ENCODE measurements at regions not wholly inside any gene's neighbourhood (a gene's known extent, or its start where the extent isn't known, plus 50 kb on each side); places are given as distances from the start of the nearest gene placed in this dataset.

- TF ChIP-seq CTCF (IDR thresholded peaks at IDR 0.05; ENCODE audit: insufficient read depth, low read length) (no peak), POLR2AphosphoS5 (IDR thresholded peaks at IDR 0.05; ENCODE audit: low read depth) (no peak), REST (IDR thresholded peaks at IDR 0.05; ENCODE audit: insufficient replicate concordance, low read depth) (no peak), GABPA (IDR thresholded peaks at IDR 0.05; ENCODE audit: low read depth) (no peak)
These were observed 710.2 kb downstream of the BRINP1 start for GRCh38 chr9:118659011-118659410.

Data from HL-60 (cell line).